Thymus (tissue), 11 donors: ENCODE measurements at regions not wholly inside any gene's neighbourhood (a gene's known extent, or its start where the extent isn't known, plus 50 kb on each side); places are given as distances from the start of the nearest gene placed in this dataset.

ENCODE experiments used
- DNase-seq, 9 donors: peaks; one replicate each; pipeline ENCODE4 v3.0.0-alpha.2; 2013; ENCODE audit warnings: low spot score in 9 of 9, low read depth in 6 of 9, missing footprints in 1 of 9
- H3K27ac ChIP-seq, 2 donors: one replicate each; pipeline ENCODE4 v1.5.1; 2013; ENCODE audit warnings: control low read depth in 1 of 2, low read depth in 1 of 2, low read length in 1 of 2, mild to moderate bottlenecking in 1 of 2, moderate library complexity in 1 of 2
- H3K27me3 ChIP-seq, 2 donors: one replicate each; pipeline ENCODE4 v1.5.1; 2013; ENCODE audit warnings: low read length in 1 of 2; ENCODE audit not compliant: control insufficient read depth in 2 of 2, insufficient read depth in 1 of 2
- H3K36me3 ChIP-seq, 2 donors: one replicate each; pipeline ENCODE4 v1.5.1; 2013; ENCODE audit warnings: low read length in 1 of 2, mild to moderate bottlenecking in 1 of 2, moderate library complexity in 1 of 2; ENCODE audit not compliant: control insufficient read depth in 2 of 2, insufficient read depth in 2 of 2
- H3K4me1 ChIP-seq, 2 donors: one replicate each; pipeline ENCODE4 v1.5.1; 2013; ENCODE audit warnings: low read length in 2 of 2; ENCODE audit not compliant: control insufficient read depth in 2 of 2, insufficient read depth in 2 of 2
- H3K4me3 ChIP-seq, 2 donors: one replicate each; pipeline ENCODE4 v1.5.1; 2013; ENCODE audit warnings: low read length in 2 of 2, control low read depth in 1 of 2, mild to moderate bottlenecking in 1 of 2
- H3K9me3 ChIP-seq, 2 donors: one replicate each; pipeline ENCODE4 v1.5.1; 2013; ENCODE audit warnings: low read length in 1 of 2, mild to moderate bottlenecking in 1 of 2; ENCODE audit not compliant: control insufficient read depth in 2 of 2, insufficient read depth in 1 of 2
- WGBS: extraction: QIAGEN DNeasy Blood & Tissue Kit; methylation state at CpG from one replicate; pipeline ENCODE4 v1.1.7; 2013; 5-methylcytosine and 5-hydroxymethylcytosine counted together
- donor health status: healthy.

- no peaks in the 10 kb centered on the region for H3K4me1 ChIP-seq
- H3K27me3 ChIP-seq, result no peaks in the 10 kb centered on the region
- DNase-seq, result no peak
- no peak overlapping the region for H3K4me3 ChIP-seq
- WGBS, result 90% methylated on average over 3 of the region's 3 CpGs
- no peaks in the 10 kb centered on the region for H3K36me3 ChIP-seq
- no peak overlapping the region for H3K27ac ChIP-seq
- peaks cover 0 to 9% of the 10 kb centered on the region in 2 donors for H3K9me3 ChIP-seq
These were observed 417.1 kb upstream of the EPHA3 start for GRCh38 chr3:88690287-88690686.

- Histone ChIP-seq H3K36me3 (no peaks in the 10 kb centered on the region), H3K4me3 (no peak overlapping the region), H3K9me3 (peaks cover 0 to 9% of the 10 kb centered on the region in 2 donors), H3K4me1 (no peaks in the 10 kb centered on the region), H3K27ac (no peak overlapping the region), H3K27me3 (no peaks in the 10 kb centered on the region)
- no peak for DNase-seq
- 94% methylated on average over 3 of the region's 3 CpGs for WGBS
These were observed 416.3 kb upstream of the EPHA3 start for GRCh38 chr3:88691081-88691480.

- H3K4me1 ChIP-seq, result no peaks in the 10 kb centered on the region
- no peaks in the 10 kb centered on the region for H3K36me3 ChIP-seq
- no peak overlapping the region for H3K4me3 ChIP-seq
- WGBS, result 86% methylated on average over 3 of the region's 3 CpGs
- no peak for DNase-seq
- no peaks in the 10 kb centered on the region for H3K9me3 ChIP-seq
- no peaks in the 10 kb centered on the region for H3K27me3 ChIP-seq
- no peak overlapping the region for H3K27ac ChIP-seq
These were observed 403.8 kb upstream of the EPHA3 start for GRCh38 chr3:88703501-88704059.

GRCh38 chr3:88704338-88704737, 403.1 kb upstream of the EPHA3 start:
- no peak for DNase-seq
- Histone ChIP-seq H3K27ac (no peak overlapping the region), H3K36me3 (no peaks in the 10 kb centered on the region), H3K4me3 (no peak overlapping the region), H3K4me1 (no peaks in the 10 kb centered on the region), H3K9me3 (no peaks in the 10 kb centered on the region), H3K27me3 (no peaks in the 10 kb centered on the region)
- WGBS, result 90% methylated on average over 3 of the region's 3 CpGs

- no peak for DNase-seq
- Histone ChIP-seq H3K27me3 (no peaks in the 10 kb centered on the region), H3K4me1 (no peaks in the 10 kb centered on the region), H3K27ac (no peak overlapping the region), H3K36me3 (no peaks in the 10 kb centered on the region), H3K9me3 (peaks cover 0 to 3% of the 10 kb centered on the region in 2 donors), H3K4me3 (no peak overlapping the region)
- WGBS, result 88% methylated on average over 1 of the region's 1 CpG
These were observed 399.6 kb upstream of the EPHA3 start for GRCh38 chr3:88707837-88708236.

GRCh38 chr3:88712552-88712951, 394.9 kb upstream of the EPHA3 start:
- Histone ChIP-seq H3K4me1 (no peaks in the 10 kb centered on the region), H3K27ac (no peak overlapping the region), H3K27me3 (no peaks in the 10 kb centered on the region), H3K36me3 (no peaks in the 10 kb centered on the region), H3K9me3 (peaks cover 0 to 7% of the 10 kb centered on the region in 2 donors), H3K4me3 (no peak overlapping the region)
- WGBS, result 94% methylated on average over 2 of the region's 2 CpGs
- no peak for DNase-seq

- no peaks in the 10 kb centered on the region for H3K27me3 ChIP-seq
- 97% methylated on average over 2 of the region's 2 CpGs for WGBS
- no peak overlapping the region for H3K27ac ChIP-seq
- no peak for DNase-seq
- H3K36me3 ChIP-seq, result no peaks in the 10 kb centered on the region
- no peak overlapping the region for H3K4me3 ChIP-seq
- H3K9me3 ChIP-seq, result peaks cover 0 to 7% of the 10 kb centered on the region in 2 donors
- no peaks in the 10 kb centered on the region for H3K4me1 ChIP-seq
These were observed 394.2 kb upstream of the EPHA3 start for GRCh38 chr3:88713233-88713691.

GRCh38 chr3:88725440-88726165, 381.8 kb upstream of the EPHA3 start:
- no peak for DNase-seq
- no peak overlapping the region for H3K4me3 ChIP-seq
- no peaks in the 10 kb centered on the region for H3K4me1 ChIP-seq
- no peaks in the 10 kb centered on the region for H3K36me3 ChIP-seq
- H3K9me3 ChIP-seq, result no peaks in the 10 kb centered on the region
- H3K27me3 ChIP-seq, result no peaks in the 10 kb centered on the region
- 92% methylated on average over 2 of the region's 2 CpGs for WGBS
- H3K27ac ChIP-seq, result no peak overlapping the region

- no peaks in the 10 kb centered on the region for H3K4me1 ChIP-seq
- WGBS, result 91% methylated on average over 9 of the region's 9 CpGs
- H3K9me3 ChIP-seq, result no peaks in the 10 kb centered on the region
- H3K4me3 ChIP-seq, result no peak overlapping the region
- no peak overlapping the region for H3K27ac ChIP-seq
- no peaks in the 10 kb centered on the region for H3K27me3 ChIP-seq
- H3K36me3 ChIP-seq, result no peaks in the 10 kb centered on the region
- no peak for DNase-seq
These were observed 375.2 kb upstream of the EPHA3 start for GRCh38 chr3:88732186-88732585.
